SHP77 (cell line): ENCODE measurements at regions not wholly inside any gene's neighbourhood (a gene's known extent, or its start where the extent isn't known, plus 50 kb on each side); places are given as distances from the start of the nearest gene placed in this dataset.
"Not testable (repeated sequence)": the region's sequence is repeated elsewhere in the genome, so short reads cannot be mapped to it uniquely, and the experiment has no call there.

Experiments used
- DNase-seq, 2 experiments: peaks; one replicate each; lab custom pipeline; 2025; lab: John Stamatoyannopoulos, UW

GRCh38 chr1:182227864-182228547 lies 163.6 kb downstream of the GLUL start:
- DNase-seq = no peak

GRCh38 chr1:182226618-182227017 lies 165.0 kb downstream of the GLUL start:
- DNase-seq = no peak

GRCh38 chr1:182225755-182226154 lies 164.2 kb upstream of the ZNF648 start:
- DNase-seq = not testable (repeated sequence)

GRCh38 chr1:182221990-182222389 lies 160.5 kb upstream of the ZNF648 start:
- not testable (repeated sequence) for DNase-seq

- DNase-seq = not testable (repeated sequence)
Measured at GRCh38 chr1:182221367-182221766, 159.9 kb upstream of the ZNF648 start.

GRCh38 chr1:182217967-182218366 lies 156.5 kb upstream of the ZNF648 start:
- no peak for DNase-seq

GRCh38 chr1:182217071-182217470 lies 155.6 kb upstream of the ZNF648 start:
- DNase-seq = no peak

- no peak for DNase-seq
Measured at GRCh38 chr1:182215764-182216163, 154.3 kb upstream of the ZNF648 start.

- DNase-seq = no peak
Measured at GRCh38 chr1:182213163-182213562, 151.7 kb upstream of the ZNF648 start.

- no peak for DNase-seq
Measured at GRCh38 chr1:182211386-182211785, 149.9 kb upstream of the ZNF648 start.

- no peak for DNase-seq
Measured at GRCh38 chr1:182210417-182210816, 148.9 kb upstream of the ZNF648 start.

GRCh38 chr1:182207300-182207699 lies 145.8 kb upstream of the ZNF648 start:
- no peak for DNase-seq

GRCh38 chr1:182206626-182207239 lies 145.2 kb upstream of the ZNF648 start:
- no peak for DNase-seq

GRCh38 chr1:182205351-182206022 lies 144.0 kb upstream of the ZNF648 start:
- no peak for DNase-seq

- DNase-seq = no peak
Measured at GRCh38 chr1:182203191-182203875, 141.8 kb upstream of the ZNF648 start.

GRCh38 chr1:182201490-182201889 lies 140.0 kb upstream of the ZNF648 start:
- not testable (repeated sequence) for DNase-seq

- DNase-seq = no peak
Measured at GRCh38 chr1:182200025-182200812, 138.7 kb upstream of the ZNF648 start.

GRCh38 chr1:182198006-182198605 lies 136.6 kb upstream of the ZNF648 start:
- DNase-seq = no peak

- no peak for DNase-seq
Measured at GRCh38 chr1:182196897-182197870, 135.7 kb upstream of the ZNF648 start.

GRCh38 chr1:182195733-182196132 lies 134.2 kb upstream of the ZNF648 start:
- no peak for DNase-seq
